HepG2 (cell line): ENCODE measurements at regions not wholly inside any gene's neighbourhood (a gene's known extent, or its start where the extent isn't known, plus 50 kb on each side); places are given as distances from the start of the nearest gene placed in this dataset.

ENCODE experiments used
- CREB1 ChIP-seq, 2 experiments: fragments of 450-650 bp in 1 of 2; IDR thresholded peaks; 2 replicates each; pipeline ENCODE4 v1.6.1; 2016 to 2017; ENCODE audit warnings: control low read depth in 1 of 2, mild to moderate bottlenecking in 1 of 2, missing compliant biosample characterization in 1 of 2, missing genetic modification characterization in 1 of 2
- ERF ChIP-seq: IDR thresholded peaks from 2 replicates; pipeline ENCODE4 v1.6.1; 2018; ENCODE audit warnings: missing biosample characterization, missing genetic modification reagents
- KAT8 ChIP-seq: IDR thresholded peaks from 2 replicates; pipeline ENCODE4 v1.6.1; 2016; ENCODE audit warnings: missing genetic modification reagents, missing compliant biosample characterization
- PHF21A ChIP-seq: sonication (generic); formaldehyde crosslinking; IDR thresholded peaks from 2 replicates; pipeline ENCODE4 v1.5.0; 2020; ENCODE audit warnings: mild to moderate bottlenecking, missing genetic modification reagents
- SIN3A ChIP-seq: IDR thresholded peaks from 2 replicates; pipeline ENCODE4 v1.6.1; 2011; ENCODE audit warnings: low read depth, mild to moderate bottlenecking, control low read depth, low read length, borderline replicate concordance
- SOX6 ChIP-seq, 2 experiments: fragments of 450-650 bp in 1 of 2; sonication (generic) in 1 of 2; formaldehyde crosslinking in 1 of 2; IDR thresholded peaks; 2 replicates each; pipeline versions ENCODE4 v1.4.0 to v1.6.1; 2017 to 2020; ENCODE audit warnings: antibody characterized with exemption in 1 of 2, mild to moderate bottlenecking in 1 of 2, missing genetic modification reagents in 1 of 2
- TEF ChIP-seq: sonication (generic); formaldehyde crosslinking; IDR thresholded peaks from 2 replicates; pipeline ENCODE4 v1.5.0; 2020; ENCODE audit warnings: missing genetic modification reagents
- THAP8 ChIP-seq: sonication (generic); formaldehyde crosslinking; IDR thresholded peaks from 2 replicates; pipeline ENCODE4 v1.5.1; 2020; ENCODE audit warnings: missing genetic modification reagents, mild to moderate bottlenecking, borderline replicate concordance
- ZFP90 ChIP-seq: sonication (generic); formaldehyde crosslinking; IDR thresholded peaks from 2 replicates; pipeline ENCODE4 v1.8.0; 2022; ENCODE audit warnings: missing genetic modification reagents, mild to moderate bottlenecking, inconsistent platforms, borderline replicate concordance
- ZNF331 ChIP-seq: sonication (generic); formaldehyde crosslinking; IDR thresholded peaks from 2 replicates; pipeline ENCODE4 v1.4.0; 2020; ENCODE audit warnings: missing genetic modification reagents
- TF ChIP-seq, protein P1 (sequence below): sonication (generic); formaldehyde crosslinking; IDR thresholded peaks from 2 replicates; pipeline ENCODE4 v1.5.1; 2020; ENCODE audit warnings: mild to moderate bottlenecking, missing genetic modification reagents, borderline replicate concordance
- TF ChIP-seq, protein P2 (sequence below), 2 experiments: sonication (generic) in 1 of 2; formaldehyde crosslinking in 1 of 2; IDR thresholded peaks; 2 replicates each; pipeline versions ENCODE4 v1.4.0 to v1.6.1; 2016 to 2020; ENCODE audit warnings: borderline replicate concordance in 1 of 2, low read depth in 1 of 2, mild to moderate bottlenecking in 1 of 2, missing genetic modification reagents in 1 of 2
- TF ChIP-seq, protein P3 (sequence below): IDR thresholded peaks from 2 replicates; pipeline ENCODE4 v1.6.1; 2018; ENCODE audit warnings: missing genetic modification reagents

GRCh38 chr6:139754898-139755775 lies 380.7 kb upstream of the CITED2 start (continued):
- TF ChIP-seq, protein P1, sequence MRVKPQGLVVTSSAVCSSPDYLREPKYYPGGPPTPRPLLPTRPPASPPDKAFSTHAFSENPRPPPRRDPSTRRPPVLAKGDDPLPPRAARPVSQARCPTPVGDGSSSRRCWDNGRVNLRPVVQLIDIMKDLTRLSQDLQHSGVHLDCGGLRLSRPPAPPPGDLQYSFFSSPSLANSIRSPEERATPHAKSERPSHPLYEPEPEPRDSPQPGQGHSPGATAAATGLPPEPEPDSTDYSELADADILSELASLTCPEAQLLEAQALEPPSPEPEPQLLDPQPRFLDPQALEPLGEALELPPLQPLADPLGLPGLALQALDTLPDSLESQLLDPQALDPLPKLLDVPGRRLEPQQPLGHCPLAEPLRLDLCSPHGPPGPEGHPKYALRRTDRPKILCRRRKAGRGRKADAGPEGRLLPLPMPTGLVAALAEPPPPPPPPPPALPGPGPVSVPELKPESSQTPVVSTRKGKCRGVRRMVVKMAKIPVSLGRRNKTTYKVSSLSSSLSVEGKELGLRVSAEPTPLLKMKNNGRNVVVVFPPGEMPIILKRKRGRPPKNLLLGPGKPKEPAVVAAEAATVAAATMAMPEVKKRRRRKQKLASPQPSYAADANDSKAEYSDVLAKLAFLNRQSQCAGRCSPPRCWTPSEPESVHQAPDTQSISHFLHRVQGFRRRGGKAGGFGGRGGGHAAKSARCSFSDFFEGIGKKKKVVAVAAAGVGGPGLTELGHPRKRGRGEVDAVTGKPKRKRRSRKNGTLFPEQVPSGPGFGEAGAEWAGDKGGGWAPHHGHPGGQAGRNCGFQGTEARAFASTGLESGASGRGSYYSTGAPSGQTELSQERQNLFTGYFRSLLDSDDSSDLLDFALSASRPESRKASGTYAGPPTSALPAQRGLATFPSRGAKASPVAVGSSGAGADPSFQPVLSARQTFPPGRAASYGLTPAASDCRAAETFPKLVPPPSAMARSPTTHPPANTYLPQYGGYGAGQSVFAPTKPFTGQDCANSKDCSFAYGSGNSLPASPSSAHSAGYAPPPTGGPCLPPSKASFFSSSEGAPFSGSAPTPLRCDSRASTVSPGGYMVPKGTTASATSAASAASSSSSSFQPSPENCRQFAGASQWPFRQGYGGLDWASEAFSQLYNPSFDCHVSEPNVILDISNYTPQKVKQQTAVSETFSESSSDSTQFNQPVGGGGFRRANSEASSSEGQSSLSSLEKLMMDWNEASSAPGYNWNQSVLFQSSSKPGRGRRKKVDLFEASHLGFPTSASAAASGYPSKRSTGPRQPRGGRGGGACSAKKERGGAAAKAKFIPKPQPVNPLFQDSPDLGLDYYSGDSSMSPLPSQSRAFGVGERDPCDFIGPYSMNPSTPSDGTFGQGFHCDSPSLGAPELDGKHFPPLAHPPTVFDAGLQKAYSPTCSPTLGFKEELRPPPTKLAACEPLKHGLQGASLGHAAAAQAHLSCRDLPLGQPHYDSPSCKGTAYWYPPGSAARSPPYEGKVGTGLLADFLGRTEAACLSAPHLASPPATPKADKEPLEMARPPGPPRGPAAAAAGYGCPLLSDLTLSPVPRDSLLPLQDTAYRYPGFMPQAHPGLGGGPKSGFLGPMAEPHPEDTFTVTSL (CRISPR knock-in tag), result peak; percentile 51; the same call in 1 of the 2 replicates
- TF ChIP-seq, protein P2, sequence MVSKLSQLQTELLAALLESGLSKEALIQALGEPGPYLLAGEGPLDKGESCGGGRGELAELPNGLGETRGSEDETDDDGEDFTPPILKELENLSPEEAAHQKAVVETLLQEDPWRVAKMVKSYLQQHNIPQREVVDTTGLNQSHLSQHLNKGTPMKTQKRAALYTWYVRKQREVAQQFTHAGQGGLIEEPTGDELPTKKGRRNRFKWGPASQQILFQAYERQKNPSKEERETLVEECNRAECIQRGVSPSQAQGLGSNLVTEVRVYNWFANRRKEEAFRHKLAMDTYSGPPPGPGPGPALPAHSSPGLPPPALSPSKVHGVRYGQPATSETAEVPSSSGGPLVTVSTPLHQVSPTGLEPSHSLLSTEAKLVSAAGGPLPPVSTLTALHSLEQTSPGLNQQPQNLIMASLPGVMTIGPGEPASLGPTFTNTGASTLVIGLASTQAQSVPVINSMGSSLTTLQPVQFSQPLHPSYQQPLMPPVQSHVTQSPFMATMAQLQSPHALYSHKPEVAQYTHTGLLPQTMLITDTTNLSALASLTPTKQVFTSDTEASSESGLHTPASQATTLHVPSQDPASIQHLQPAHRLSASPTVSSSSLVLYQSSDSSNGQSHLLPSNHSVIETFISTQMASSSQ (IDR thresholded peaks at IDR 0.05; ENCODE audit: low read depth), result peak; percentile 67
- TF ChIP-seq, protein P2 (CRISPR knock-in tag; IDR thresholded peaks at IDR 0.05; ENCODE audit: borderline replicate concordance), result peak; percentile 92; the same call in 1 of the 2 replicates
- TF ChIP-seq THAP8 (CRISPR knock-in tag) (no peak), CREB1 (IDR thresholded peaks at IDR 0.05) (no peak), CREB1 (CRISPR knock-in tag; IDR thresholded peaks at IDR 0.05) (0 out of 2 replicates have a peak, but pooled peaks have one; percentile 23), KAT8 (CRISPR knock-in tag) (0 out of 2 replicates have a peak, but pooled peaks have one; percentile 55), TEF (CRISPR knock-in tag) (peak; percentile 73; the same call in 1 of the 2 replicates), SIN3A (no peak), SOX6 (IDR thresholded peaks at IDR 0.05) (no peak), SOX6 (CRISPR knock-in tag; IDR thresholded peaks at IDR 0.05) (peak; percentile 69; the same call in 1 of the 2 replicates), PHF21A (peak; percentile 28; the same call in 1 of the 2 replicates), ZFP90 (peak; percentile 62; the same call in 1 of the 2 replicates), ERF (CRISPR knock-in tag) (no peak), ZNF331 (CRISPR knock-in tag) (peak; percentile 12; the same call in 1 of the 2 replicates)
- TF ChIP-seq, protein P3, sequence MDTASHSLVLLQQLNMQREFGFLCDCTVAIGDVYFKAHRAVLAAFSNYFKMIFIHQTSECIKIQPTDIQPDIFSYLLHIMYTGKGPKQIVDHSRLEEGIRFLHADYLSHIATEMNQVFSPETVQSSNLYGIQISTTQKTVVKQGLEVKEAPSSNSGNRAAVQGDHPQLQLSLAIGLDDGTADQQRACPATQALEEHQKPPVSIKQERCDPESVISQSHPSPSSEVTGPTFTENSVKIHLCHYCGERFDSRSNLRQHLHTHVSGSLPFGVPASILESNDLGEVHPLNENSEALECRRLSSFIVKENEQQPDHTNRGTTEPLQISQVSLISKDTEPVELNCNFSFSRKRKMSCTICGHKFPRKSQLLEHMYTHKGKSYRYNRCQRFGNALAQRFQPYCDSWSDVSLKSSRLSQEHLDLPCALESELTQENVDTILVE (CRISPR knock-in tag), result peak; percentile 41; the same call in 1 of the 2 replicates
